ENCODE measurements at regions not wholly inside any gene's neighbourhood (a gene's known extent, or its start where the extent isn't known, plus 50 kb on each side); places are given as distances from the start of the nearest gene placed in this dataset.

DNA sequence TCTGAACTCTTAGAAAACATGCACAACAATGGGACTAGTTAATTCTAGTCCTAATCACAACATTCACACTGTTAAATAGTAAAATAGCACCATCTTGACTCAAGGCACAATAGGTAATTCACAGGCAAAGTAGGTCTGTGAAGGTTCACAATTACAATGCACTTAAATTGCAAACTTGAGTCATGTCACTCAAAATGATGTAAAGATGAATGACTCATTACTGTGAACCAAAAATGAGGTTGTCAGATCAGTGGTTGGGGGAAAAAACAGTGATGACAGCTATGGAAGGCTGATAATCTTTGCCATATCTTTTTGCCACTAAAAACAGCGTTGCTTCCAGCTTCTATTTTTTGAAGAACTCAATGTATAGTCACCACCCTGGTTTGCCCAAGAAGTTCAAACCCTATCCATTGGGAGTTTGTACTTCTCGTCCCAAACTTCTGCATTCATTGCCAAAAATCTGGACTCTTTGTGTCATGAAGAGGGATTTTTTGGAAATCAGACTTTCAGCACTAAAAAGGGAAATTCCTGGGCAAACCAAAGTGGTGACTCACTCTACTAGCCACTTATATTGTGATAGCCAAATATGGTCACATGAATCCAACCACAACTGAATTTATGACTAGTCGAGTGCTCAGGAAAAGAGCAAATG is 200.9 kb upstream of the TMTC4 start:
- no peak for TF ChIP-seq MAFG (CRISPR knock-in tag; IDR thresholded peaks at IDR 0.05)
- TF ChIP-seq MAZ (IDR thresholded peaks at IDR 0.05; ENCODE audit: borderline replicate concordance, low read depth, low read length): no peak
- TF ChIP-seq MAZ (CRISPR knock-in tag; IDR thresholded peaks at IDR 0.05; ENCODE audit: low read depth): no peak
- TF ChIP-seq, protein P1, sequence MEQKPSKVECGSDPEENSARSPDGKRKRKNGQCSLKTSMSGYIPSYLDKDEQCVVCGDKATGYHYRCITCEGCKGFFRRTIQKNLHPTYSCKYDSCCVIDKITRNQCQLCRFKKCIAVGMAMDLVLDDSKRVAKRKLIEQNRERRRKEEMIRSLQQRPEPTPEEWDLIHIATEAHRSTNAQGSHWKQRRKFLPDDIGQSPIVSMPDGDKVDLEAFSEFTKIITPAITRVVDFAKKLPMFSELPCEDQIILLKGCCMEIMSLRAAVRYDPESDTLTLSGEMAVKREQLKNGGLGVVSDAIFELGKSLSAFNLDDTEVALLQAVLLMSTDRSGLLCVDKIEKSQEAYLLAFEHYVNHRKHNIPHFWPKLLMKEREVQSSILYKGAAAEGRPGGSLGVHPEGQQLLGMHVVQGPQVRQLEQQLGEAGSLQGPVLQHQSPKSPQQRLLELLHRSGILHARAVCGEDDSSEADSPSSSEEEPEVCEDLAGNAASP (CRISPR knock-in tag; IDR thresholded peaks at IDR 0.05; ENCODE audit: borderline replicate concordance): no peak
- TF ChIP-seq, protein P2, sequence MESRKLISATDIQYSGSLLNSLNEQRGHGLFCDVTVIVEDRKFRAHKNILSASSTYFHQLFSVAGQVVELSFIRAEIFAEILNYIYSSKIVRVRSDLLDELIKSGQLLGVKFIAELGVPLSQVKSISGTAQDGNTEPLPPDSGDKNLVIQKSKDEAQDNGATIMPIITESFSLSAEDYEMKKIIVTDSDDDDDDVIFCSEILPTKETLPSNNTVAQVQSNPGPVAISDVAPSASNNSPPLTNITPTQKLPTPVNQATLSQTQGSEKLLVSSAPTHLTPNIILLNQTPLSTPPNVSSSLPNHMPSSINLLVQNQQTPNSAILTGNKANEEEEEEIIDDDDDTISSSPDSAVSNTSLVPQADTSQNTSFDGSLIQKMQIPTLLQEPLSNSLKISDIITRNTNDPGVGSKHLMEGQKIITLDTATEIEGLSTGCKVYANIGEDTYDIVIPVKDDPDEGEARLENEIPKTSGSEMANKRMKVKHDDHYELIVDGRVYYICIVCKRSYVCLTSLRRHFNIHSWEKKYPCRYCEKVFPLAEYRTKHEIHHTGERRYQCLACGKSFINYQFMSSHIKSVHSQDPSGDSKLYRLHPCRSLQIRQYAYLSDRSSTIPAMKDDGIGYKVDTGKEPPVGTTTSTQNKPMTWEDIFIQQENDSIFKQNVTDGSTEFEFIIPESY (CRISPR knock-in tag; IDR thresholded peaks at IDR 0.05): no peak
- TF ChIP-seq, protein P3, sequence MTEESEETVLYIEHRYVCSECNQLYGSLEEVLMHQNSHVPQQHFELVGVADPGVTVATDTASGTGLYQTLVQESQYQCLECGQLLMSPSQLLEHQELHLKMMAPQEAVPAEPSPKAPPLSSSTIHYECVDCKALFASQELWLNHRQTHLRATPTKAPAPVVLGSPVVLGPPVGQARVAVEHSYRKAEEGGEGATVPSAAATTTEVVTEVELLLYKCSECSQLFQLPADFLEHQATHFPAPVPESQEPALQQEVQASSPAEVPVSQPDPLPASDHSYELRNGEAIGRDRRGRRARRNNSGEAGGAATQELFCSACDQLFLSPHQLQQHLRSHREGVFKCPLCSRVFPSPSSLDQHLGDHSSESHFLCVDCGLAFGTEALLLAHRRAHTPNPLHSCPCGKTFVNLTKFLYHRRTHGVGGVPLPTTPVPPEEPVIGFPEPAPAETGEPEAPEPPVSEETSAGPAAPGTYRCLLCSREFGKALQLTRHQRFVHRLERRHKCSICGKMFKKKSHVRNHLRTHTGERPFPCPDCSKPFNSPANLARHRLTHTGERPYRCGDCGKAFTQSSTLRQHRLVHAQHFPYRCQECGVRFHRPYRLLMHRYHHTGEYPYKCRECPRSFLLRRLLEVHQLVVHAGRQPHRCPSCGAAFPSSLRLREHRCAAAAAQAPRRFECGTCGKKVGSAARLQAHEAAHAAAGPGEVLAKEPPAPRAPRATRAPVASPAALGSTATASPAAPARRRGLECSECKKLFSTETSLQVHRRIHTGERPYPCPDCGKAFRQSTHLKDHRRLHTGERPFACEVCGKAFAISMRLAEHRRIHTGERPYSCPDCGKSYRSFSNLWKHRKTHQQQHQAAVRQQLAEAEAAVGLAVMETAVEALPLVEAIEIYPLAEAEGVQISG (CRISPR knock-in tag; IDR thresholded peaks at IDR 0.05): no peak
- TF ChIP-seq, protein P4, sequence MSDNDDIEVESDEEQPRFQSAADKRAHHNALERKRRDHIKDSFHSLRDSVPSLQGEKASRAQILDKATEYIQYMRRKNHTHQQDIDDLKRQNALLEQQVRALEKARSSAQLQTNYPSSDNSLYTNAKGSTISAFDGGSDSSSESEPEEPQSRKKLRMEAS (IDR thresholded peaks at IDR 0.05): no peak
